B cell (primary cell): ENCODE measurements at regions not wholly inside any gene's neighbourhood (a gene's known extent, or its start where the extent isn't known, plus 50 kb on each side); places are given as distances from the start of the nearest gene placed in this dataset.
"Not testable (repeated sequence)": the region's sequence is repeated elsewhere in the genome, so short reads cannot be mapped to it uniquely, and the experiment has no call there.

Source experiments
- ATAC-seq: fragments of 200-7000 bp; cut with Tn5 transposase; one replicate; pipeline ENCODE4 v1.10.0; 2021; ENCODE audit warnings: low read depth, mild to moderate bottlenecking, moderate number of reproducible peaks, moderate library complexity
- CTCF ChIA-PET: fragments of 350-600 bp; sonication (Branson Sonifier 250); formaldehyde crosslinking; loops from one replicate; lab custom pipeline; 2021; ENCODE audit warnings: antibody characterized with exemption, inconsistent platforms; lab: Charles Lee
- POLR2A ChIA-PET: fragments of 350-600 bp; sonication (Branson Sonifier 250); formaldehyde crosslinking; loops from one replicate; lab custom pipeline; 2021; ENCODE audit warnings: antibody characterized with exemption; lab: Charles Lee
- DNase-seq: peaks from one replicate; pipeline ENCODE4 v3.0.0; 2013
- H2AFZ ChIP-seq: 2 replicates; pipeline ENCODE4 v1.6.1; 2012; ENCODE audit warnings: mild to moderate bottlenecking, low read depth, low read length; ENCODE audit not compliant: insufficient read depth, poor library complexity, severe bottlenecking
- H3K27ac ChIP-seq, 2 donors: 1 replicate in 1 of 2; 2 replicates in 1 of 2; pipeline ENCODE4 v1.5.1; 2012 to 2013; ENCODE audit warnings: low read length in 2 of 2, mild to moderate bottlenecking in 2 of 2, moderate library complexity in 1 of 2
- H3K27me3 ChIP-seq, 4 experiments: fragments of 200-600 bp in 1 of 4; sonication (generic) in 1 of 4; replicated peaks in 1 of 4; 1 replicate in 2 of 4; 2 replicates in 2 of 4; pipeline versions ENCODE4 v1.6.1 to v1.7.0; 2013 to 2016; ENCODE audit warnings: low read length in 3 of 4, mild to moderate bottlenecking in 2 of 4, mixed read lengths in 1 of 4, moderate library complexity in 1 of 4; ENCODE audit not compliant: insufficient read depth in 4 of 4, control insufficient read depth in 3 of 4; ENCODE audit errors: control extremely low read depth in 1 of 4
- H3K36me3 ChIP-seq, 2 experiments: replicated peaks in 1 of 2; 1 replicate in 1 of 2; 2 replicates in 1 of 2; pipeline versions ENCODE4 v1.6.1 to v1.7.1; 2013; ENCODE audit warnings: low read length in 1 of 2; ENCODE audit not compliant: insufficient read depth in 2 of 2, control insufficient read depth in 1 of 2; ENCODE audit errors: control extremely low read depth in 1 of 2, extremely low read depth in 1 of 2
- H3K4me1 ChIP-seq, 2 donors: fragments of 200-600 bp in 1 of 2; sonication (generic) in 1 of 2; 1 replicate in 1 of 2; 2 replicates in 1 of 2; pipeline versions ENCODE4 v1.5.1 to v1.6.1; 2013 to 2017; ENCODE audit warnings: low read length in 2 of 2; ENCODE audit not compliant: control insufficient read depth in 2 of 2, insufficient read depth in 2 of 2
- H3K4me2 ChIP-seq: replicated peaks from 2 replicates; pipeline ENCODE3; 2012; ENCODE audit warnings: mild to moderate bottlenecking, low read depth, low read length; ENCODE audit not compliant: poor library complexity, severe bottlenecking
- H3K4me3 ChIP-seq, 5 experiments: fragments of 200-600 bp in 1 of 5; sonication (generic) in 1 of 5; 1 replicate in 3 of 5; 2 replicates in 2 of 5; pipeline versions ENCODE4 v1.5.1 to v1.7.0; 2011 to 2016; ENCODE audit warnings: low read length in 4 of 5, mild to moderate bottlenecking in 4 of 5, low read depth in 2 of 5, control low read depth in 1 of 5, moderate library complexity in 1 of 5; ENCODE audit not compliant: insufficient read depth in 1 of 5; ENCODE audit errors: control extremely low read depth in 1 of 5, extremely low read depth in 1 of 5
- H3K79me2 ChIP-seq: fragments of 200-600 bp; sonication (generic); one replicate; pipeline ENCODE4 v1.6.0; 2016; ENCODE audit warnings: low read length; ENCODE audit not compliant: control insufficient read depth, insufficient read depth
- H3K9ac ChIP-seq: fragments of 200-600 bp; sonication (generic); 2 replicates; pipeline ENCODE4 v1.6.1; 2017; ENCODE audit warnings: mild to moderate bottlenecking, low read length, moderate library complexity
- H3K9me3 ChIP-seq, 3 donors: one replicate each; pipeline versions ENCODE4 v1.6.1 to v1.7.1; 2013; ENCODE audit warnings: low read length in 2 of 3; ENCODE audit not compliant: control insufficient read depth in 2 of 3, insufficient read depth in 1 of 3; ENCODE audit errors: control extremely low read depth in 1 of 3
- H4K20me1 ChIP-seq: 2 replicates; pipeline ENCODE4 v1.6.0; 2012; ENCODE audit warnings: mild to moderate bottlenecking, low read length; ENCODE audit not compliant: insufficient read depth, control insufficient read depth, poor library complexity, severe bottlenecking
- H3K27ac Mint-ChIP-seq: one replicate; pipeline ENCODE4 v1.8.0; 2021; ENCODE audit warnings: mixed read lengths
- H3K27me3 Mint-ChIP-seq: one replicate; pipeline ENCODE4 v1.8.0; 2021; ENCODE audit warnings: mixed read lengths
- H3K4me1 Mint-ChIP-seq: one replicate; pipeline ENCODE4 v1.8.0; 2021; ENCODE audit warnings: mixed read lengths
- H3K4me3 Mint-ChIP-seq: one replicate; pipeline ENCODE4 v1.8.0; 2021; ENCODE audit warnings: mixed read lengths
- H3K9me3 Mint-ChIP-seq: one replicate; pipeline ENCODE4 v1.8.0; 2022; ENCODE audit warnings: mixed read lengths; ENCODE audit not compliant: insufficient read depth
- CTCF ChIP-seq: fragments of 200-600 bp; IDR thresholded peaks from one replicate; pipeline ENCODE4 v1.8.0; 2022; ENCODE audit warnings: antibody characterized with exemption, mild to moderate bottlenecking
- EZH2 ChIP-seq: IDR thresholded peaks from 2 replicates; pipeline ENCODE4 v1.6.1; 2012; ENCODE audit warnings: borderline replicate concordance, low read depth, mild to moderate bottlenecking, moderate library complexity, low read length; ENCODE audit not compliant: insufficient read depth, poor library complexity, severe bottlenecking
- WGBS: methylation state at CpG from one replicate; pipeline ENCODE4 v1.1.5; 2013; ENCODE audit warnings: missing lambda C conversion rate; ENCODE audit not compliant: insufficient coverage; 5-methylcytosine and 5-hydroxymethylcytosine counted together
- intact Hi-C: fragments of 100-400 bp; cut with micrococcal nuclease; formaldehyde crosslinking; loops from one replicate; pipeline ENCODE4 v1.10.0; 2022

DNA sequence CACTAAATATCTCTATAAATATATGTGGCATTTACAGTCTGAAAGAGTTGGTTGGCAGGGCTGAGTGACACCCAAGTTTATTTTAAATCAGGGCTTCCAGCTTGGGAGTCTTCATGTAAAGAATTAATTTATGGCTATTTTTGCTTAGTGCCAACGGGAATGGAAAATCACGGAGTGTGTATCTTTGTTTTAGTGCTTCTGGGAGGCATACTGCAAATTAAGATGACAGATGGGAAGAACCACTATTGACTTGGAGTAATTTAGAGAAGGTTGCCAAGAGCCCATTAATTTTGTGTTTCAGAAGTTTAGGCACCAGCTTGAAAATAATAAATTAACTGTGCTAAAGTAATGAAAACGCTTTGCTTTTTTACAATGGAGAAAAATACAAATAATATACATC, 135.2 kb downstream of the GPR37 start:
- no peak overlapping the region for H3K4me2 ChIP-seq
- DNase-seq (no peak), ATAC-seq (no peak)
- Mint-ChIP-seq H3K4me3 (no peak overlapping the region), H3K27me3 (no peaks in the 10 kb centered on the region), H3K4me1 (no peaks in the 10 kb centered on the region), H3K9me3 (peaks cover 5% of the 10 kb centered on the region), H3K27ac (no peak overlapping the region)
- CTCF ChIA-PET: no interaction called here
- no peak for TF ChIP-seq EZH2
- no peak for TF ChIP-seq CTCF
- WGBS: 92% methylated on average over 2 of the region's 3 CpGs
- H4K20me1 ChIP-seq: no peaks in the 10 kb centered on the region
- intact Hi-C loops: no loop called here
- H3K9me3 ChIP-seq: peaks cover 0 to 3% (median 0%) of the 10 kb centered on the region in 3 donors
- POLR2A ChIA-PET: no interaction called here
- H3K27ac ChIP-seq: no peak overlapping the region
- H3K36me3 ChIP-seq: no peaks in the 10 kb centered on the region
- H3K27me3 ChIP-seq: no peaks in the 10 kb centered on the region
- H3K9ac ChIP-seq: no peak overlapping the region
- H3K4me1 ChIP-seq: no peaks in the 10 kb centered on the region
- H2AFZ ChIP-seq: no peak overlapping the region
- no peaks in the 10 kb centered on the region for H3K79me2 ChIP-seq
- H3K4me3 ChIP-seq: no peak overlapping the region

GRCh38 chr7:124618871-124619270, 146.7 kb downstream of the GPR37 start:
- 89% methylated on average over 1 of the region's 1 CpG for WGBS

DNA sequence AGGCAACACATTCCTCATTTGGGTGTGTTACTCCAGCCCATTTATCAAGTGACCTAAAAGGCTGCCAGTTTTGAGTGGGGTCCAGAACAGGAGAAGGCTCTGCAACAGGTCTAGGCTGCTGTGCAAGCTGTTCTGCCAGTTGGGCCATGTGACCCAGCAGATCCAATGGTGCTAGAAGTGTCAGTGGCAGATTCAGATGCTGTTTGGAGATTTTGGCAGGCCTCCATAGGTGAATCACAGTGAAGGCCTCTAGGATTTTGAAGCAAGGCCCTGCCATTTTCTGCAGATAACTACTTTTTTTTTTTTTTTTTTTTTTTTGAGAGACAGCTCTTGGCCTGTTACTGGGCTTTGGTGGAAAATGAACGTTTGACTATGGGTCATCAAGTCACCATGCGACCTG, 147.5 kb downstream of the GPR37 start:
- H2AFZ ChIP-seq, H3K4me1 ChIP-seq, H3K4me3 ChIP-seq, H3K4me3 Mint-ChIP-seq, H4K20me1 ChIP-seq, DNase-seq, H3K79me2 ChIP-seq, H3K9ac ChIP-seq, H3K9me3 ChIP-seq, POLR2A ChIA-PET, H3K9me3 Mint-ChIP-seq, H3K36me3 ChIP-seq, H3K27ac Mint-ChIP-seq, H3K4me2 ChIP-seq, H3K27me3 ChIP-seq, CTCF ChIA-PET, intact Hi-C loops, ATAC-seq, H3K27ac ChIP-seq, H3K4me1 Mint-ChIP-seq, H3K27me3 Mint-ChIP-seq: not testable (repeated sequence)
- 92% methylated on average over 2 of the region's 2 CpGs for WGBS

More at GRCh38 chr7:124618871-124619270, 146.7 kb downstream of the GPR37 start:
- ATAC-seq (no peak), DNase-seq (no peak)
- POLR2A ChIA-PET: no interaction called here
- Histone ChIP-seq H3K36me3 (no peaks in the 10 kb centered on the region), H3K9ac (no peak overlapping the region), H3K79me2 (no peaks in the 10 kb centered on the region), H3K4me1 (no peaks in the 10 kb centered on the region), H3K4me2 (no peak overlapping the region), H3K9me3 (no peaks in the 10 kb centered on the region), H3K27ac (no peak overlapping the region), H2AFZ (no peak overlapping the region), H3K4me3 (no peak overlapping the region), H4K20me1 (no peaks in the 10 kb centered on the region), H3K27me3 (no peaks in the 10 kb centered on the region)
- Mint-ChIP-seq H3K4me1 (no peaks in the 10 kb centered on the region), H3K4me3 (no peak overlapping the region), H3K27me3 (no peaks in the 10 kb centered on the region), H3K27ac (no peak overlapping the region), H3K9me3 (no peaks in the 10 kb centered on the region)
- TF ChIP-seq CTCF: no peak
- no peak for TF ChIP-seq EZH2
- CTCF ChIA-PET: no interaction called here
- intact Hi-C loops: no loop called here
